ENCODE measurements at regions not wholly inside any gene's neighbourhood (a gene's known extent, or its start where the extent isn't known, plus 50 kb on each side); places are given as distances from the start of the nearest gene placed in this dataset.

DNA sequence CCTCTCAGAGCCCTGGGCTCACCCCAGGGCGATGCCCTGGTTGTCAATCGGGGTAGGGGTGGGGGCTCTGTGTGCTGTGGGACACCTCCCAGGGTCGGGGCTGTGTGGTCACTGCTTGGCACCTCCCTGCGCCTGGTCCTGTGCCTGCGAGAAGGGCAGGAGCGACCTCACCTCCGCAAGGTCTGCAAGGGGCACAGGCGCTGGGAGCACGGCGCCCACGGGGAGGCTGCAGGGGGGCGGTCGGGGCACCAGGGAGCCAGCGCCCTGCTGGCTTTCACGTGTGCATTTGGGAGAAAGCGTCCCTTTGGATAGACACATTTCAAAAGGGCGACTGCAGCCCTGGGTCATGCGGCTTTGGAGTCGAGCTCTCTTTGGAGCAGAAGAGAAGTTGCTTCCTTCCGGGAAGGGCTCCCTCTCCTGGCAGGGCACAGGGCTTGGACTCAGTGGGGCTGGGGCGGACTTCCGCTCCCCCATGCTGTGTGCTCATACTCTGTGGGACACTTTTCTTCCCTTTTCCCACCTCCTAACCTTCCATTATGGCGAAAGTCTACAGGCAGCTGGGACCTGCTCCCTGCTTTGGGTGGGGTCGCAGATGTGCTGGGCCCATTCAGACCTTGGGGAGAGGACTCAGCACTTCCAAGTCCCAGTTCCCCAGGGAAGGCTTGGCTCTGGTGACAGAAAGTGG is 52.9 kb upstream of the SLC28A3 start:
- DNase-seq: peak; percentile 23

DNA sequence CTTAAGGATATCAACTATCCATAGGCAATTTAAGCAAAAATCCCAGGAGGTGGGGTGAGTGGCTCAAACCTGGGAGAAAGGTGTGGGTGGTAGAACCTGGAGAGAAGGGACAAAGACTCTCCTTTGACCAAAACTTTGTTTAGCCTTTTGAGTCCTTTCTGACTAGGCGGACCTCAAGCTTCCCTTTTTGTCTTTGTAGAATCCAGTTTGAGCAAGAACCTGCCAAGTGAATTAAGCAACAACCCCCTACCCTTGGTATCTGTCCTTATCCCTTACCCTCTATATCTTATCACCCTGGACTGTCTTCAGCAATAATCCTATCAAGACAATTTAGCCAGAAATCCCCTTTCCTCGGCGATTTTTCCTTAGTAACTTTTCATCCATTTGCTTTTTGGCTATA is 53.5 kb upstream of the SLC28A3 start:
- no peak for DNase-seq

DNA sequence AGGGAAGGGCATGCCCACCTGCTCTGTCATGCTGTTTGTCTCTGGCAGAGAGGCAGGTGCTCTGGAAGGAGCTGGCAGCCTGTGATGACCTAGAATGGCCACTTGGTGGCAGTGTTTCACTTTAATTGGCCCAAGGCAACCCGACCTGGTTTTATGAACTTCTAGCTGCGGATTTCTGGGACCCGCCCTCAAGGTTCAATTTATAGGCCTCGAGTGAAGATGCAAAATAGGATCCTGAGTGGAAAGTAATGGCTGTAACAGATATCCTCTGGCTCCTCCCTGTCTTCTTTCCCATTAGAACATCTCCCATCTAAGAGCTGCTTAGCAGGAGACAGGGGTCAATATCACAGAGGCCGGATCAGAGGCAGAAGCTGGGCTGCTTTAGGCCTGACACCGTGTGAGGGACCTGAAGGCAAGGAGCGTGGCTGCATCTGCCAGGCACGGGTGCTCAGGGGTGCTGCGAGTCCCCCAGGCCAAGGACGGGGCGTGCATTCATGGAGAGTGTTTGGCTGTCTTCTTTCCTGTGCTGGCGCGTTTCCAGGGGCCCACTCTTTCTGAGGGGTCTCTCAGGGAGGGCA is 56.7 kb upstream of the SLC28A3 start:
- peak; percentile 74 for DNase-seq

DNA sequence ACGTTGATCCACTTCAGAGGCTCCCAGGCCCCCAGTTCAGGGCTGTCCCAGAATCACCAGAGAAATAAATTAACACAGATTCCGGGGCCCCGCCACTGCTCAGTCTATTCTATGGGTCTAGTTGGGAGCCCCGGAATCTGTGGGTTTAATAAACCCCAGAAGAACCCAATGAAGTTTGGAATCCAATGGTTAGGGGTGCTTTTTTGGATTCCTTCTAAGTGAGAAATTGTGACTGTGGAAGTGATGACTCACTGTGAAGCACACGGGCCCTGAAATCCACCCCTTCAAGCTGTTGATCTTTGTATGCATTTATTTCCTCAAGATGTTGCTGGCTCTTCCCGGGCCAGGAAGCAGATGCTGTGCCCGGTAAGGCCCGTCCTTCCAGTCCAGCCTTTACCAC is 57.3 kb upstream of the SLC28A3 start:
- no peak for DNase-seq

DNA sequence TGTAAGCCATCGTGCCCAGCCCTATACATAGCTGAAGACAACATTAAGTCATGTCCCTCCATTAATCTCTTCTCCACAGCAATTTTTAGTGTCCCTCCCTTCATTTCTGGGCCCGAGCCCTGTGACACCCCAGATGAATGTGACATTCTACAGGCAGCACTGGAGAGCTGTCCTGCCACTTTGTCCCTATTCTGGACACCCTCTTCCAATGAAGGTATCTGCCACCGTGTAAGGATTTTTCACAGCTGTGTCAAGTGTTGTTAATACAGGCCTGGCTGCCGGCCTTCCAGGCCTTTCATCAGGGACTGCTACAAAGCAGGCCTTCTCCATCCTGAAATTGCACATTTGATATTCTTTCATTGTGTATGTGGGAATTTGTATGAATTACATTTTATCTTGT is 62.0 kb upstream of the SLC28A3 start:
- DNase-seq: no peak

DNA sequence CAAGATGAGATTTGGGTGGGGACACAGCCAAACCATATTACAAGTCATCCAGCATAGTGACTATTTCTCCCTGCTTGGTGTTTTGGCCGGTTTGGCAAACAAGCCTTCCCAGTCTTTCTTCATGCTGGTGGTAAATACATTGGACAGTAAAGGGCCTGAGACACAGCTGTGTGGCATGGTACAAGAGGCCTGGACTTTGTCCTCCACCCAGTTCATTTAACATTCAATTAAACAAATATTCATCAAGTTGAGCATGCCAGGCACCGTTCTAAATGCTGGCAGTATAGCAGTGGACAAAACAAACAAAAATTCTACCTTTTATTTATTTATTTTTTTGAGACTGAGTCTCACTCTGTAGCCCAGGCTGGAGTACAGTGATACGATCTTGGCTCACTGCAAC is 62.7 kb upstream of the SLC28A3 start:
- no peak for DNase-seq

DNA sequence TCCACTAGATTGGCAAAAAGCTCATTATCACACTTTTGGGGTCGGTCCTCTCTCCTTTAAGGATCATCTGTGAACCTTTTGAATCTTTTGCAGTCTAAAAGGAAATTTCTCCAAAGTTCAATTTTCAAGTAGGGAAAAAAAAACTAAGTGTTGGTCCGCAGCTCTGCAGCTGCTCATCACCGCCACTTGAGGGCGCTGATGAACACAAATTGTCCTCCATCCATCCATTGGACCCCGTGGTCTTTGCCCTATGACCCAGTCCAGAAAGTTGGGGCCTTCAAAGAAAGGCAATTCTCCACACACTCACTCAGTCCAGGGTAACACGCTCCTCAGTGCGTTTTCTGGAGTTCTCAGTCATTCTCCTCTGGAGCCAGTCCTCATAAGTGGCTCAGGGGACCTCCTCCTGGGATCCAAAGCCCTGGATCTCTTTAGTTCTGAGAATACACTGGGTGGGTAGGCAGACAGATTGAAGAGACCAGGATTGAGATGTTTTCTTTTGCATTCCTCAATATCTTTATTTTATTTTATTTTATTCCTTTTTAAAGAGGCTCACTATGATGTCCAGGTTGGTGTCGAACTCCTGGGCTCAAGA is 63.6 kb upstream of the SLC28A3 start:
- DNase-seq: peak; percentile 42

DNA sequence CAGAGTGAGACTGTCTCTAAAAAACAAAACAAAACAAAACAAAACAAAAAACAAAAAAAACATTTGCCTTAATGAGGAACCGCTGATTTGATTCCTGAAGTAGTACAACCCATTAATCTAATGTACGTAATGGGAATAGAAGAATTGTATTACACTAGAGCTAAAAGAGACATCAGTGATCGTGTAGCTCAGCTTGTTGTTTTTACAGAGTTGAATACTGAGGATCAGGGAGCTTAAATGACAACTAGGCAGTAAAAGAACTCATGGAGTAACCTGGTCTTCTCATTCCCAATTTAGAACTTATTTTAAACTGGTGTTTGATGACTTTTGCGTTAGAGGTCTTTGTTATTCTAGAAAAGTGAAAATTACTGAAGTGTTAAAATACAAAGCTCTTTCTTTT is 65.1 kb upstream of the SLC28A3 start:
- DNase-seq: no peak

DNA sequence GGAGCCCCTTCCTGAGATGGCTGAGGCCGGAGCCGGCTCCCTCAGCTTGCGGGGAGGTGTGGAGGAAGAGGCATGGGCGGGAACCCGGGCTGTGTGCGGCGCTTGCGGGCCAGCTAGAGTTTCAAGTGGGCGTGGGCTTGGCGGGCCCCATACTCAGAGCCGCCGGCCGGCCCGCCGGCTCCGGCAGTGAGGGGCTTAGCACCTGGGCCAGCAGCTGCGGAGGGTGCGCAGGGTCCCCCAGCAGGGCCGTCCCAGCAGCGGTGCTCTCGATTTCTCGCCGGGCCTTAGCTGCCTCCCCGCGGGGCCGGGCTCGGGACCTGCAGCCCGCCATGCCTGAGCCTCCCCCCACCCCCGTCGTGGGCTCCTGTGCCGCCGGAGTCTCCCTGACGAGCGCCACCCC is 67.9 kb upstream of the SLC28A3 start:
- DNase-seq: no peak

DNA sequence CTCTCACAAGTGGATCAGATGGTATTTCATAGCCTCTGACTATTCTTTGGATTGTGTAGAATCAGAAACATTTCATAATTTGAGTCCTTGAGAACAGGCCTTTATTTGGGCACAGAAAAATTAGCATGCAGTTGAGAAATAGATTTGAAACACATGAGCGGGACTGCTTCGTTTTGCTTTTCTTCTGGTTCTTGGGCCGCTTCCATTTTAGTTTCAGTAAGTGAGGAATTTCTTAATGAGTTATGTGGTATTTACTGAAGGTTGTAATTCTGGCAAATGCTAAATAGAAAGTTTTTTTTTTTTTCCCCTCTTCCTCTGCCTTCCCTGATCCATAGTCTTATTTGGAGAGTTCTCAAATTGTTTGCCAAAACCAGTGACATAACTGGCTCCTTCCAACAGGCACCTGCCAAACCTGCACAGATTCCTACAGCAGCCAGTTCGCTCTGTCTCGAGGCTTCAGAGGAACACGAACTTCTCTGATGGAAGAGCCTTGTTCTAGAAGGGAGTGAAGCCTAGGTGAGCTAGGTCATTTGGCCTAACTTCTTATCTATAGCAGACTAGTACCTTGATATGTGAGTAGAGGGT is 71.2 kb upstream of the SLC28A3 start:
- DNase-seq: no peak

DNA sequence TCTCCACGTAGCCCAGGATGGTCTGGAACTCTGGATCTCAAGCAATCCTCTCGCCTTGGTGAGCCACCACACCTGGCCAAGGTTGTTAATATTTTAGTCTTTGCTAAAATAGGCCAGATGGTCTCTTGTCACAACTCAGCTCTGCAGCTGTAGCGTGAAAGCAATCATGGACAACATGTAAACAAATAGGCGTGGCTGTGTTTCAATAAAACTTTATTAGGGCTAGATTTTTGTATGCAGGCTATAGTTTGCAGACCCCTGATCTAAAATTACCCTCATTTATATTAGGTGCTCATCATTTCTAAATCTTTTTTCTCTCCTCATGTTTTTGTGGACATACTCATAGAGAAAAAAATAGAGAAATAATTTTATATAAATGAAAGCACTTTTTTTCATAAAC is 72.1 kb upstream of the SLC28A3 start:
- DNase-seq: peak; percentile 12

DNA sequence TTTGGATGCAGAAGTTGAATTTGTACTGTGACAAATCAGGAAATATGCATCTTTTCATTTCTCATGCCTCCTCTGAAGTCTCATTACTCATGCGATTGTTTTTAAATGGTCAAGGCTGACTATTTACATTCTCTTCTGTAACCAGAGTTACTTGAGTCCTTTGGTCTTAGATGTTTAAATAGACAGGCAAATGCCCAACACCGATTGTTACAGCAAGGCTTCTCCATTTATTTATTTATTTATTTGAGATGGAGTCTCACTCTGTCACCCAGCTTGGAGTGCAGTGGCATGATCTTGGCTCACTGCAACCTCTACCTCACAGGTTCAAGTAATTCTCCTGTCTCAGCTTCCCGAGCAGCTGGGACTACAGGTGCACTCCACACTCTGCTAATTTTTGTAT is 72.7 kb upstream of the SLC28A3 start:
- no peak for DNase-seq

DNA sequence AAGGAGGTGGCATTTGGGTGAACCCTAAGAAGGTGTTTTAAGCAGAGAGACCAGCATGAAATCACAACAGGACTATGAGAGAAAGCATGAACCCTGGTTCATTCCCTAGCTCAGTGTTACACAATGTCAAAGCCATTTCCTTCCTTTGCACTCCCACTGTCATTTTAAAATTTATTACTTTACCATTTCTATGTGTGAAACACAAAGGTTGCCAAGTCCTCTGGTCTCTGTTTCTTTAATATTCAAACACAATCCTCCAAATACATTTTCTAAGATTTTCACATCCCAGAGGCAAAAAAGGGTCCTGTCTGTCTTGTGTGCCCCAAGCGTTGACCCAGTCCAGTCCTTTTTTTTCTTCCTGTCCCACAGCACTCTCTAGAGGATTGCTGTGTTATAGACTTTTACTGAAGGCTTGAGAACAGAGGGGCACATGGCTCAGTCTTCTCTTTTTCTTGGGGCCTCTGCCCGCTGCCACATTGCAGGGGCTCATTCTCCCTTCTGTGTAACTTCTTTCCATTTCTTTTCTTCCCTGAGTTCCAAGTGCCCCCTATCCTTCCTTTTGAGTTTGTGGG is 78.6 kb upstream of the SLC28A3 start:
- no peak for DNase-seq

DNA sequence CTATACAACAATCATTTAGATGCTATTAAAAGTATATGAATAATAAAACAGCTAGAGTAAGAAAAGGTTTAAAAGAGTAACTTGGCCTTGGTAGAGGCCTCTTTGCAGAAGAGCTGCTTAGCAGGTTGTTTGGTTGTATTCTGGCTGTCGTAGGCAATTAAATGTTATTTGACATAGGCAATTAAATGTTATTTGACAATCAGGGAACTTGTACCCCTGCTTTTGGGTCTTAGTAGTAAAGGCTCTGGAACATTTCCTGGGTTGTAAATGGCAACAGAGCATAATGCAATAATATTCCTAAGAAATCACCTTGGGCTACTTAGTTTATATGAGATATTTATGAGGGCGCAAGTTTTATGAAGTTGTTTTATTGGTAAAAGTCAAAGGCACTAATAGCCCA is 84.4 kb upstream of the SLC28A3 start:
- no peak for DNase-seq

DNA sequence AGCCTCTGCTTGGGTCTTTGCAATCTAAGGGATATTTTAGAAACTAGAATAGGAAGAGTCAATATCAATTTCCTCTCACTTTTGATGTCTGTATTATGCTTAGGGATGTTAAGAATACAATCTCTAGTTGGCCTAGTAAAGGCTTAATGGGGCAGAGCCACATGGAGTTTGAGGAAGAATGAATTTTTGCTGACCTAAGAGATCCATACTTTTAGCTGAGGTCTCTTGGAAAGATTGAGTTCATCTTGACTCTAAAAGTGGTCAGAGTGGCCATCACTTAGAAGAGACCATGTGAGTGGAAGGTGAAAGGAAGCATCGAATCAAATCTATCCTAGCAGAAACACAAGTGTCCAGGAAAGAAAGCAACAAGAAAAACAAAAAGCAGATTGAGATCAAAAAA is 92.2 kb upstream of the SLC28A3 start:
- no peak for DNase-seq

DNA sequence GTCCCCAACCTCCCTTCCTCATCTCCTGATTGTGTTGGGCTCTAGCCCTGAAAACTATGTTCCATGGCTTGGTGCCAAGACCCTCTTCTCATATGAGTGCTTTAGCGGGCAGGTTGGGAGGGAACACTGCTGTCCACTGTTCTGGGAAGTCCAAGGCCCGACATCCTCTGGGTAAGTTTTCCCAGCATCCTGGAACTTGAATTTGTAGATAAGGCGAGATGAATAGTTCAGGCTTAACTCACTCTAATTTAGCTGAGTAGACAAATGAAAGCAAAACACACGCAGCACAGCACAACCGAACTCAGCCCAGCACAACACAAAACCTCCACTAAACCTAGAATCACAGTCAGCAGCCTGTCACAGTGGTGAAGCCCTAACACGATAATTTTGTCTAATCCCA is 95.3 kb upstream of the SLC28A3 start:
- no peak for DNase-seq

DNA sequence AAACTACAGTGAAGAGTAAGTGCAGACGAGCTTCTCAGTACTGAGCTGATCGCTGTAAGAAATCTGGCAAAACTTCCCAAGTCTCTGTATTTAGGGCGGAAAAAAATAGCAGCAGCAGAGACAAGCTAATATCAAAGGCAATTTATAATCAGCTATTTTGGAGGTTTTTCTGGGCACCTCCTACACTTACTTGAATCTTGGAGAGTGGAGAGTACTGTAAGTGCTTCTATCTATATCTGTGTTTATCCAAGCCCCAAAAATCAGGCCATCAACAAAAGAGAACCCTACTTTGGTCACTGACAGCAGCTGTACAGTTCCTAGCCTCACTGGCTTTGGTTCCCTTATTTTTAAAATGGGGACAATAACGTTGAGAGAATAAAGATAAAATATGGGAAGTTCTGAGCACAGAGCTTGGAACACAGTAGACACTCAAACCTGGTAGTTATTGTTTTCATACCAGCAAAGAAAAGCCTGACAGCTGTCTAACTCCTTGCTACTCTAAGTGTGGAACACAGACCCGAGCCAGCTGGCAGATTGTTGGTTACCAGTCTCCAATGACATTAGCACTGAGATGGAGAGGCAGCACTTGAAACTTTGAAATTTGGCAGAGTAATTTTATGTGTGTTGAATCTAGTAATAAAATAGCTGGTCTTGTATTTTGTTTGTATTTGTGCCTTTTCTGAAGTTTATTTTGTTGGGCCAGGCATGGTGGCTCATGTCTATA is 96.0 kb upstream of the SLC28A3 start:
- no peak for DNase-seq

DNA sequence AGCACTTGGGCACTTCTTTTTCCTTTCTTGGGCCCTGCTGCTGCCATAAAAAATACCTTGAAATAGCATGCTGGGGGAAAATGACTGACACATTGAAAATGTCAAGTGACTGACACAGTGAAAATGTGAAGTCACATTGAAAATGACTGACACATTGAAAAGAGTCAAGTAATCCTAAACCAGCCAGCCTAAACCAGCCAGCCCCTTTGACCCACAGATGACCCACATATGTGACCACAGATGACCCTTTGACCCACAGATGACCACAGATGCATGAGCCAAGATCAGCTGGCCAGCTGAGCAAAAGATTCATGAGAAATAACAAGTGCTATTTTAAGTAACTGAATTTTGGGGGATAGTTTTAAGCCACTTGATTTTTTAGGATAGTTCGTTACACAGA is 97.8 kb upstream of the SLC28A3 start:
- DNase-seq: no peak

DNA sequence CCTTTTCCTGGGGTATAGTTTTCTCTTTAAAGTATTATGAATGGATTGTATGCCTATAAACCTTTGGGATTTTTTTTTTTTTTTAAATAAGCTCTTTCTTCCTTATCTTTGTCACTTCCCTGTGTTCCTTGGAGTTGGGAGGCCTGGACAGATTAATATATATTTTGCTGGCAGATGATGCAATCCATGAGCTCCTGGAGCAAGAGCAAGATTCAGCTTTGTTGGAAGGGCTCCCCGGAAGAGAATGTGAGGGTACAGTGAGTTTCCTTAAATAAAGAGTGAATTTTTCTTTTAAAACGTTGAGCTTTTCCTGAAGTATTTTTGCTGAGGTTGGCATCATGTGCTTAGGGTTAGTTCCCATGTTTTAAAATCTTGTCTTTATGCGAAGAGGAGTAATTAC is 98.7 kb upstream of the SLC28A3 start:
- no peak for DNase-seq

DNA sequence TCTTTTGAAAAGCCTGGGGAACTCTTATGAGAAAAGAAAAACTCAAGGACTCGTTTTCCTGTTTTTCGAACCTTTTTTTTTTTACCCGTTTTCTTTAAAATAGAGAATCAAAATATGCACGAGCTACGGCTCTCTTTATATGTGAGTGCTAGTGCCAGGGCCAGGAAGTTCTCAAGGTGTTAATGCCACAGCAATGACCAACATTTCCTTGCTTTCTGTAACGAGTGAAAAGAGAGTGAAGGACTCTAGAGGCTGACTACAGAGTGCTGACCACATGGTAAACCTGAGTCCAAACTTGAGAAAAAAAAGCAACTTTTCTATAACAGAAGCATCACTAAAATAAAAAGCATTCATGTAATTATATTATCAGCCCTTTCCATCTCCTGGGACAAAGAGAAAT is 102.2 kb upstream of the SLC28A3 start:
- no peak for DNase-seq

DNA sequence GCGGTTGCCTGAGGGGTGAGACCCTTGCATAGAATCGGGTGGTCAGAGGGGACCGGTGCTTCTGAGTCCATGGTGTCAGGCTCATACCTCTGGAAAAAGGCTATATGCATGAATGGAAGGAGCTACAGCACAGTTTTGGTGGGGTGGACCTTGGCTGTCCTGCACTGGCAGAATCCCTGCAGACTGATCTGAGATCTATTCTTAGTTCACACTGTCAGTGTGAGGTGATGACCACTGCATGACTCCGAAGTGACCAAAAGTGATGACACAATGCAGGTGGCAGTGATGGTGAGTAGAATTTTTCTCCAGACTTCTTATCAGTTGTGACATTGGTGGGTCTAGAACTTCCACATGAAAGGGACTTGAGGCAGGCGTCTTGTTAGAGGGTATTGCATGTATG is 105.2 kb upstream of the SLC28A3 start:
- DNase-seq: no peak

DNA sequence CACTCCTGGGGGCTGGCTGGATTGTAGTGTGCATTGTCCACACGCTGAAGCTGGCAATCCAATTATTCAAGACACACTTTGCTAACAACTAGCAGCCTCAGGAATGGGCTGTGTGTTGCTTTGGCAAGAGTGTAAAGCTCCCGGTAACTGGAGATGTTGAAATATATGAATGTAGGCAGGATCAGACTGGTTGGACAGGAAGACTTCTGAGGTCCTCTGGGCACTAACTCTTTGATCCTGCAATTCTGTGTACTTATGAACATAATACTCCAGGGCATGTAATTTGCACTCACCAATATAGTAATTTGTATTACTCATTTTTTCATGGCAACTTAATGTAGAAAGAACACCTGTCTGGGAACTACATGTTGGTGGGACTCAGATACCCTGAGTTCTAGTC is 106.7 kb upstream of the SLC28A3 start:
- peak; percentile 7 for DNase-seq

DNA sequence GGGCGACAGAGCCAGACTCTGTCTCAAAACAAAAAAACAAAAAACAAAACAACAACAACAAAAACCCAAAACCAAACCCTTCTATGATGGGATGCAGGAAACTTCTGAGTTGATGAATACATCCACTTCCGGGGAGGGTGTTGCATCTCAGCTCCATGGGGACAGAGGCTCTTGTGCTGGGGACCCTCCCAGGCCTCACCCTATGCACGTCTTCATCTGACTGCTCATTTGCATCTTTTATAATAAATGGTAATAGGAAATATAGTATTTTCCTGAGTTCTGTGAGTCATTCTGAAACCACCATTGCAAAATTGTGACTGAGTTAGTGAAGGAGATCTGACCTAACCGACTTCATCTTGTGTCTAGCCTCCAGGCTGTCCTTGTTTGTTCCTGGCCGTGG is 109.5 kb upstream of the SLC28A3 start:
- no peak for DNase-seq

DNA sequence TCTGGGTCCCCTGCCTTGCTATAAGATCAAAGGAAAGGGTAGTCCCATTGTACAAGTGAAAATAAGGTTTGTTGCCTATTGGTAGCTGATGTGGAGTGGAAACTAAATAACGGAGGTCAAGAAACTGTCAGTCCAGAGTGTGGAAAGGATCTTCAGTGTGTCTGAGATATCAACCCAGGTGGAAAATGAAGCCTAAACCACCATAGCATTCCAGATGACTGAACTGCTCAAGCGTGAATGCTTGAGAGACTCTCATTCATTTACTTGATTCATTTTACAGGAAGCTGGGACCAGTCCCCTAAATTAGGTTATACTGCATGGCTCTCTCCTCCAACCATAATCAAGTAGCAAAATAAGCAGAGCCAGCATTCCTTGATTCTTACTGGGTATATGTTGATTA is 116.0 kb upstream of the SLC28A3 start:
- DNase-seq: no peak
